ENCODE measurements at regions not wholly inside any gene's neighbourhood (a gene's known extent, or its start where the extent isn't known, plus 50 kb on each side); places are given as distances from the start of the nearest gene placed in this dataset.

DNA sequence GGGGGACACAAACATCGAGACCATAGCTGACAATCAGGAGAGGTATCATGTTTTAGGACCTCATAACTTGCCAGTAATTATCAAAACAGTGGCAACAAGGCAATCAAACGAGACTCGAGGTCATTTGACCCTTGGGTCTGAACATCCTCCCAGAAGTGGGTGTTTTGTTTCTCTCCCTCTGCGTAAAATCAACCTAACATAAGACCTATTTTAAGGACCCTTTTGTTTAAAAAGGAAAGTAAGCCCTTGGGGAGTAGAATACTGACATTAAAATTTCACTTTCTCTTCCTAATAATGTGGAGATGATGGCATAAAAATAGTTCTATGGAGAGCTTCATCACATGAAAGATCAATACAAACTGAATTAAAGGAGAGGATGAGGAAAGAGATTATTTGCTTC lies 106.2 kb upstream of the PUDP start:
- DNase-seq (ENCODE audit: low spot score): no peak
- Mint-ChIP-seq H3K36me3 (ENCODE audit: low read depth) (no peaks in the 10 kb centered on the region), H3K9me3 (no peaks in the 10 kb centered on the region), H3K27me3 (ENCODE audit: low read depth) (no peaks in the 10 kb centered on the region), H3K4me1 (ENCODE audit: low read depth) (no peaks in the 10 kb centered on the region), H3K4me3 (no peak overlapping the region), H3K27ac (no peak overlapping the region)

- Mint-ChIP-seq H3K27me3 (ENCODE audit: low read depth) (no peaks in the 10 kb centered on the region), H3K27ac (no peak overlapping the region), H3K9me3 (no peaks in the 10 kb centered on the region), H3K4me1 (ENCODE audit: low read depth) (no peaks in the 10 kb centered on the region), H3K4me3 (no peak overlapping the region), H3K36me3 (ENCODE audit: low read depth) (no peaks in the 10 kb centered on the region)
- no peak for DNase-seq (ENCODE audit: low spot score)
Measured at GRCh38 chrX:7253565-7253964, 105.6 kb upstream of the PUDP start.

- no peak overlapping the region for H3K27ac Mint-ChIP-seq
- H3K36me3 Mint-ChIP-seq (ENCODE audit: low read depth): no peaks in the 10 kb centered on the region
- H3K4me1 Mint-ChIP-seq (ENCODE audit: low read depth): no peaks in the 10 kb centered on the region
- H3K27me3 Mint-ChIP-seq (ENCODE audit: low read depth): no peaks in the 10 kb centered on the region
- no peak overlapping the region for H3K4me3 Mint-ChIP-seq
- DNase-seq (ENCODE audit: low spot score): no peak
- no peaks in the 10 kb centered on the region for H3K9me3 Mint-ChIP-seq
Measured at GRCh38 chrX:7252013-7252610, 104.2 kb upstream of the PUDP start.

DNA sequence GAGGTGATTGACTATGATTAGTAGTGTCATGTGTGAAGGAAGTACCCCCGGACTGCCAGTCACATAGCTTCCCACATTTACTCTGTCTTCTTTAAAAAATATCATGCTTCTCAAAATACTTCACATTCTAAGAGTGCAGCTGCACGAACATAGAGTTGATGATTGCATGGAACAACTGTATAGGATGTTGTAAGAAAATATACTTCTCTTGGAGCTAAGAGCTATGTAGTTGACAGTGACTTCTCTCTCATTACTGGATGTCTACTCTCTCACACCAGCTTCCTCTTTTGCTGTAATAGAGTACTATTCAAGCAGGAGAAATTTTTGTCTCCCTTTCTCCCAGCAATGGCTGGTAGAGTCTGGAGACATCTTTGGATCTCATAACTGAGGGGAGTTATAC lies 99.4 kb upstream of the PUDP start:
- no peaks in the 10 kb centered on the region for H3K27me3 Mint-ChIP-seq (ENCODE audit: low read depth)
- H3K36me3 Mint-ChIP-seq (ENCODE audit: low read depth): no peaks in the 10 kb centered on the region
- H3K4me3 Mint-ChIP-seq: no peak overlapping the region
- H3K9me3 Mint-ChIP-seq: no peaks in the 10 kb centered on the region
- DNase-seq (ENCODE audit: low spot score): no peak
- no peak overlapping the region for H3K27ac Mint-ChIP-seq
- no peaks in the 10 kb centered on the region for H3K4me1 Mint-ChIP-seq (ENCODE audit: low read depth)

GRCh38 chrX:7244405-7244804 lies 96.5 kb upstream of the PUDP start:
- no peaks in the 10 kb centered on the region for H3K4me1 Mint-ChIP-seq (ENCODE audit: low read depth)
- no peaks in the 10 kb centered on the region for H3K27me3 Mint-ChIP-seq (ENCODE audit: low read depth)
- H3K9me3 Mint-ChIP-seq: no peaks in the 10 kb centered on the region
- H3K36me3 Mint-ChIP-seq (ENCODE audit: low read depth): no peaks in the 10 kb centered on the region
- no peak overlapping the region for H3K27ac Mint-ChIP-seq
- H3K4me3 Mint-ChIP-seq: no peak overlapping the region
- DNase-seq (ENCODE audit: low spot score): no peak

- no peaks in the 10 kb centered on the region for H3K4me1 Mint-ChIP-seq (ENCODE audit: low read depth)
- no peaks in the 10 kb centered on the region for H3K27me3 Mint-ChIP-seq (ENCODE audit: low read depth)
- no peaks in the 10 kb centered on the region for H3K9me3 Mint-ChIP-seq
- no peak overlapping the region for H3K27ac Mint-ChIP-seq
- DNase-seq (ENCODE audit: low spot score): no peak
- no peak overlapping the region for H3K4me3 Mint-ChIP-seq
- H3K36me3 Mint-ChIP-seq (ENCODE audit: low read depth): no peaks in the 10 kb centered on the region
Measured at GRCh38 chrX:7242613-7243012, 94.7 kb upstream of the PUDP start.

- DNase-seq (ENCODE audit: low spot score): no peak
- Mint-ChIP-seq H3K36me3 (ENCODE audit: low read depth) (no peaks in the 10 kb centered on the region), H3K4me1 (ENCODE audit: low read depth) (no peaks in the 10 kb centered on the region), H3K27ac (no peak overlapping the region), H3K27me3 (ENCODE audit: low read depth) (no peaks in the 10 kb centered on the region), H3K9me3 (no peaks in the 10 kb centered on the region), H3K4me3 (no peak overlapping the region)
Measured at GRCh38 chrX:7240929-7241328, 93.0 kb upstream of the PUDP start.

GRCh38 chrX:7235071-7235470 lies 87.1 kb upstream of the PUDP start:
- Mint-ChIP-seq H3K4me1 (ENCODE audit: low read depth) (no peaks in the 10 kb centered on the region), H3K9me3 (no peaks in the 10 kb centered on the region), H3K4me3 (no peak overlapping the region), H3K27me3 (ENCODE audit: low read depth) (no peaks in the 10 kb centered on the region), H3K36me3 (ENCODE audit: low read depth) (no peaks in the 10 kb centered on the region), H3K27ac (no peak overlapping the region)
- DNase-seq (ENCODE audit: low spot score): no peak

DNA sequence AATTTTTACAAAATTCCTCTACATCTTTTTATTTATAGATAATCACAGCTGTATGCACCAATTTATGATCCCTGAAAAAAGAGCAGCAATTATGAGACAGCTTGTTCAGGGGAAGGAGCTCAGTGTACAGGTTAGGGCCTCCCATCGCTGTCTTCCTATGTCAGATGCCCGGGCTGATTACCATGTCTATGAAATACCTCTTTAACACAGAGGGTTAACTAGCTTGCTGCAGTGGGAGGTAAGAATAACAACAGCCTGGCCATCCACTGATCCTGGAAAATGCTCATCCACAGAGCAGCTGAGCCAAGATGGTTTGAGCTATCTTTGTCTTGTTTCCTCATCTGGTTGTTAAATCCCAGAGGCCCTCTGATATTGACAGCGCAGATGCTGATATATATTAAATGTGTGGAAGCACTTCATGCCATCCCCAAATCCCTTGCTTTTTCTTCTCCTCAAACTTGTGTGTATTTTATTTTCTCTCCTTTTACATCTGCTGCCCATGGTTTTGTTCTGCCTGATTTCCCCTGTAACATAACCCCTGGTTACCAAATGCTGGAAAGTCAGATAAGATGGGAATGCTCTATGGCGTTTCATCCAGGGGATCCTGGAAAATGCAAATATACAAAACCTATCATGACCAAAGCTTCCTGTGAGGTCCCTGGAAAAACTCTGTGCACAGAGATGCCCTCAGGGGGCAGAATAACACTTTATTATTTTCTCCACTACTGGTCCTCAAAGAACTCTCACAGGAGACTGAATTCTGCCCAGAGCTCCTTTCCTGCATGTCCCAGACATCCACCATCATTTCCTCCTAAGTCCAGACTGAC lies 85.8 kb upstream of the PUDP start:
- no peak overlapping the region for H3K4me3 Mint-ChIP-seq
- H3K4me1 Mint-ChIP-seq (ENCODE audit: low read depth): no peaks in the 10 kb centered on the region
- no peaks in the 10 kb centered on the region for H3K36me3 Mint-ChIP-seq (ENCODE audit: low read depth)
- DNase-seq (ENCODE audit: low spot score): no peak
- no peaks in the 10 kb centered on the region for H3K9me3 Mint-ChIP-seq
- H3K27ac Mint-ChIP-seq: no peak overlapping the region
- H3K27me3 Mint-ChIP-seq (ENCODE audit: low read depth): no peaks in the 10 kb centered on the region

- H3K9me3 Mint-ChIP-seq: no peaks in the 10 kb centered on the region
- H3K27ac Mint-ChIP-seq: no peak overlapping the region
- H3K27me3 Mint-ChIP-seq (ENCODE audit: low read depth): no peaks in the 10 kb centered on the region
- no peaks in the 10 kb centered on the region for H3K4me1 Mint-ChIP-seq (ENCODE audit: low read depth)
- no peak overlapping the region for H3K4me3 Mint-ChIP-seq
- no peaks in the 10 kb centered on the region for H3K36me3 Mint-ChIP-seq (ENCODE audit: low read depth)
- no peak for DNase-seq (ENCODE audit: low spot score)
Measured at GRCh38 chrX:7228226-7228625, 80.3 kb upstream of the PUDP start.

- no peaks in the 10 kb centered on the region for H3K4me1 Mint-ChIP-seq (ENCODE audit: low read depth)
- no peak overlapping the region for H3K4me3 Mint-ChIP-seq
Measured at GRCh38 chrX:7225338-7225737, 77.4 kb upstream of the PUDP start.

GRCh38 chrX:7223271-7223670 lies 75.3 kb upstream of the PUDP start:
- Mint-ChIP-seq H3K9me3 (no peaks in the 10 kb centered on the region), H3K36me3 (ENCODE audit: low read depth) (no peaks in the 10 kb centered on the region), H3K27ac (no peak overlapping the region)

More at GRCh38 chrX:7225338-7225737, 77.4 kb upstream of the PUDP start:
- Mint-ChIP-seq H3K9me3 (no peaks in the 10 kb centered on the region), H3K27ac (no peak overlapping the region), H3K27me3 (ENCODE audit: low read depth) (no peaks in the 10 kb centered on the region), H3K36me3 (ENCODE audit: low read depth) (no peaks in the 10 kb centered on the region)
- no peak for DNase-seq (ENCODE audit: low spot score)

GRCh38 chrX:7220121-7220520 lies 72.2 kb upstream of the PUDP start:
- H3K36me3 Mint-ChIP-seq (ENCODE audit: low read depth): no peaks in the 10 kb centered on the region
- H3K4me1 Mint-ChIP-seq (ENCODE audit: low read depth): no peaks in the 10 kb centered on the region
- H3K9me3 Mint-ChIP-seq: no peaks in the 10 kb centered on the region
- H3K4me3 Mint-ChIP-seq: no peak overlapping the region
- no peaks in the 10 kb centered on the region for H3K27me3 Mint-ChIP-seq (ENCODE audit: low read depth)
- no peak for DNase-seq (ENCODE audit: low spot score)
- H3K27ac Mint-ChIP-seq: no peak overlapping the region

More at GRCh38 chrX:7223271-7223670, 75.3 kb upstream of the PUDP start:
- H3K4me3 Mint-ChIP-seq: no peak overlapping the region
- no peak for DNase-seq (ENCODE audit: low spot score)
- no peaks in the 10 kb centered on the region for H3K27me3 Mint-ChIP-seq (ENCODE audit: low read depth)
- H3K4me1 Mint-ChIP-seq (ENCODE audit: low read depth): no peaks in the 10 kb centered on the region

GRCh38 chrX:7219153-7219705 lies 71.3 kb upstream of the PUDP start:
- Mint-ChIP-seq H3K36me3 (ENCODE audit: low read depth) (no peaks in the 10 kb centered on the region), H3K27me3 (ENCODE audit: low read depth) (no peaks in the 10 kb centered on the region), H3K9me3 (no peaks in the 10 kb centered on the region)

More at GRCh38 chrX:7219153-7219705, 71.3 kb upstream of the PUDP start:
- Mint-ChIP-seq H3K4me3 (no peak overlapping the region), H3K4me1 (ENCODE audit: low read depth) (no peaks in the 10 kb centered on the region), H3K27ac (no peak overlapping the region)
- no peak for DNase-seq (ENCODE audit: low spot score)

Data from T-helper 2 cell treated with Interferon-gamma antibody and Interleukin-4, amounts not matched to agents 5 μg/mL and 100 μg/mL, for 36 hours (primary cell).